ENCODE measurements at regions not wholly inside any gene's neighbourhood (a gene's known extent, or its start where the extent isn't known, plus 50 kb on each side); places are given as distances from the start of the nearest gene placed in this dataset.

DNA sequence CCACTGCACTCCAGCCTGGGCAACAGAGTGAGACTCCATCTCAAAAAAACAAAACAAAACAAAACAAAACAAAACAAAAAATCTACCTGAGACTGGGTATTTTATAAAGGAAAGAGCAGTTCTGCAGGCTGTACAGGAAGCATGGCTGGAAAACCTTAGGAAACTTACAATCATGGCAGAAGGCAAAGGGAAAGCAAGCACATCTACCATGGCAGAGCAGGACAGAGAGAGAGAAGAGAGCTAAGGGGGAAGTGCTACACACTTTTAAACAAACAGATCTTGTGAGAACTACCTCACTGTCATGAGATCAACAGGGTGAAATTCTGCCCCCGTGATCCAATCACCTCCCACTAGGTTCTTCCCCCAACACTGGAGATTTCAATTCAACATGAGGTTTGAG, 198.3 kb upstream of the SAMSN1 start:
- WGBS, 3 donors: 88 to 92% (median 92%) methylated on average over 1 of the region's 1 CpG
- Histone ChIP-seq H3K27ac (no peak overlapping the region), H3K4me3 (no peak overlapping the region), H3K36me3 (no peaks in the 10 kb centered on the region), H3K9me3 (no peaks in the 10 kb centered on the region), H3K27me3 (no peaks in the 10 kb centered on the region), H3K4me1 (ENCODE audit: insufficient read depth) (no peaks in the 10 kb centered on the region)
- DNase-seq: no peak
- intact Hi-C loops (cut with DNase I): no loop called here
- TF ChIP-seq, protein P1, sequence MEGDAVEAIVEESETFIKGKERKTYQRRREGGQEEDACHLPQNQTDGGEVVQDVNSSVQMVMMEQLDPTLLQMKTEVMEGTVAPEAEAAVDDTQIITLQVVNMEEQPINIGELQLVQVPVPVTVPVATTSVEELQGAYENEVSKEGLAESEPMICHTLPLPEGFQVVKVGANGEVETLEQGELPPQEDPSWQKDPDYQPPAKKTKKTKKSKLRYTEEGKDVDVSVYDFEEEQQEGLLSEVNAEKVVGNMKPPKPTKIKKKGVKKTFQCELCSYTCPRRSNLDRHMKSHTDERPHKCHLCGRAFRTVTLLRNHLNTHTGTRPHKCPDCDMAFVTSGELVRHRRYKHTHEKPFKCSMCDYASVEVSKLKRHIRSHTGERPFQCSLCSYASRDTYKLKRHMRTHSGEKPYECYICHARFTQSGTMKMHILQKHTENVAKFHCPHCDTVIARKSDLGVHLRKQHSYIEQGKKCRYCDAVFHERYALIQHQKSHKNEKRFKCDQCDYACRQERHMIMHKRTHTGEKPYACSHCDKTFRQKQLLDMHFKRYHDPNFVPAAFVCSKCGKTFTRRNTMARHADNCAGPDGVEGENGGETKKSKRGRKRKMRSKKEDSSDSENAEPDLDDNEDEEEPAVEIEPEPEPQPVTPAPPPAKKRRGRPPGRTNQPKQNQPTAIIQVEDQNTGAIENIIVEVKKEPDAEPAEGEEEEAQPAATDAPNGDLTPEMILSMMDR (IDR thresholded peaks at IDR 0.05): no peak
- TF ChIP-seq EP300 (IDR thresholded peaks at IDR 0.05) (no peak), POLR2A (IDR thresholded peaks at IDR 0.05) (no peak)

- DNase-seq: no peak
- intact Hi-C loops (cut with DNase I): no loop called here
- Histone ChIP-seq H3K27me3 (no peaks in the 10 kb centered on the region), H3K27ac (no peak overlapping the region), H3K4me1 (ENCODE audit: insufficient read depth) (no peaks in the 10 kb centered on the region), H3K36me3 (no peaks in the 10 kb centered on the region), H3K4me3 (no peak overlapping the region), H3K9me3 (no peaks in the 10 kb centered on the region)
- WGBS, 3 donors: 74 to 85% (median 84%) methylated on average over 2 of the region's 2 CpGs
- TF ChIP-seq EP300 (IDR thresholded peaks at IDR 0.05) (no peak), POLR2A (IDR thresholded peaks at IDR 0.05) (no peak)
- TF ChIP-seq, protein P1 (IDR thresholded peaks at IDR 0.05): no peak
Observed at GRCh38 chr21:14742119-14742518, 196.0 kb upstream of the SAMSN1 start.

DNA sequence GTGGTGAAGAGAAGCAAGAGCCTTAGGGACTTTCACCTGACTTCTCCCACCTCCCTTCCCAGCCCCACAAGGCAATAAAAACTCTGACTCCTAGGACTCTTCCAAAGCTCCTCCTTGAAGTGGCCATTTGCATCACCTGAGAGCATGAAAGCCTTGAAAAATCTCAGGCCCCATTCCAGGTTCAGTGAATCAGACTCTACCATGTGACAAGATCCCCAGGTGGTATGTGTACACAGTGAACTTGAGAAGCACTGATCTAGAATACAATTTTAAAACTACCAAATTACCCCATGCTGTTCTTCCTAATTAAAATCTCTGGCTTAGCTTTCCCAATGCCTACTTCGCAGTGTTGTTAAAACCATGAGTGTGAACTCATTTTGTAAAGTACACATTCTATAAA, 195.1 kb upstream of the SAMSN1 start:
- intact Hi-C loops (cut with DNase I): no loop called here
- Histone ChIP-seq H3K4me1 (ENCODE audit: insufficient read depth) (no peaks in the 10 kb centered on the region), H3K27me3 (no peaks in the 10 kb centered on the region), H3K4me3 (no peak overlapping the region), H3K36me3 (no peaks in the 10 kb centered on the region), H3K9me3 (no peaks in the 10 kb centered on the region), H3K27ac (no peak overlapping the region)
- no peak for TF ChIP-seq POLR2A (IDR thresholded peaks at IDR 0.05)
- TF ChIP-seq, protein P1 (IDR thresholded peaks at IDR 0.05): no peak
- TF ChIP-seq EP300 (IDR thresholded peaks at IDR 0.05): no peak
- no peak for DNase-seq
- WGBS, 3 donors: 92 to 100% (median 96%) methylated on average over 1 of the region's 1 CpG

DNA sequence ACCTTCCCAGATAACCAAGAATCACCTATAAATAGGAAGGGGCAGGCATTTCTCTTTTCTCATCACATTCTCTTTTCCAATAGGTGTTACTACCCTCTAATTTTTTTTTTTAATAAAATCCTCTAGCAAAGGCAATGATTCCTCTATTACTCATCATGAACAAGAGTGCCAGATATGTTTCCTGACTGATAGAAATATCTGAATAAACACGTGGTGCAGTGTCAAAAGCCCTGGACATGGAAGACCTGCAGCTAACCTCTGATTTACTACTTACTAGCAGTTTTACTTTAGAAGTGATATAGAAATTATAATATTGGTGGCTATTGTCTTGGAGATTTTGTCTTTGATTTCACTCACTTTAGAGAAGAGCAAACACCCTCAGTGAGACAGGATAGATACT, 194.6 kb upstream of the SAMSN1 start:
- WGBS, 3 donors: 30 to 46% (median 32%) methylated on average over 1 of the region's 1 CpG
- H3K36me3 ChIP-seq: no peaks in the 10 kb centered on the region

DNA sequence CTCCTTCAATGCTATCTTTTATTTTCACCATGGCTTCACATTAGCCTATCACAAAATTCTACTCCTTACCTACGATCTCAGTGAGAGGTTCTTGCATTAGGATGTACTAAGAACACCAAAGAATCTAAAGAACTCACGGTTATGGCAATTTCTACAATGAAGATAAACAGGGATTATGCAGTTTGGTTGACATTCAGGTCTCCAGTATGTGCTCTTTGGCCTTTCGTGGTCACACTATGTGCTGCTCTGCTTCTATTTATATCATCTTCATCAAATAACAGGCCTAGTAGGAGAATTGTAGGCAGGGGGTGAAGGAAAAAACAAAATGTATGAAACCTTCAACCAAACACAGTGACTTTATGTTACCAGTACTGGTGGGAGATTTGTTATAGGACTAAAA, 194.0 kb upstream of the SAMSN1 start:
- DNase-seq: no peak
- Histone ChIP-seq H3K36me3 (no peaks in the 10 kb centered on the region), H3K9me3 (no peaks in the 10 kb centered on the region), H3K27me3 (no peaks in the 10 kb centered on the region), H3K27ac (no peak overlapping the region), H3K4me3 (no peak overlapping the region), H3K4me1 (ENCODE audit: insufficient read depth) (no peaks in the 10 kb centered on the region)
- 82 to 90% (median 82%) methylated on average over 3 of the region's 3 CpGs for WGBS, 3 donors
- no peak for TF ChIP-seq EP300 (IDR thresholded peaks at IDR 0.05)
- no peak for TF ChIP-seq POLR2A (IDR thresholded peaks at IDR 0.05)
- TF ChIP-seq, protein P1 (IDR thresholded peaks at IDR 0.05): no peak
- intact Hi-C loops (cut with DNase I): no loop called here

More for the DNA sequence above, 194.6 kb upstream of the SAMSN1 start:
- no peak for TF ChIP-seq POLR2A (IDR thresholded peaks at IDR 0.05)
- Histone ChIP-seq H3K27me3 (no peaks in the 10 kb centered on the region), H3K9me3 (no peaks in the 10 kb centered on the region), H3K4me1 (ENCODE audit: insufficient read depth) (no peaks in the 10 kb centered on the region), H3K4me3 (no peak overlapping the region), H3K27ac (no peak overlapping the region)
- intact Hi-C loops (cut with DNase I): no loop called here
- DNase-seq: no peak
